ENCODE measurements at regions not wholly inside any gene's neighbourhood (a gene's known extent, or its start where the extent isn't known, plus 50 kb on each side); places are given as distances from the start of the nearest gene placed in this dataset.
"Not testable (repeated sequence)": the region's sequence is repeated elsewhere in the genome, so short reads cannot be mapped to it uniquely, and the experiment has no call there.

DNA sequence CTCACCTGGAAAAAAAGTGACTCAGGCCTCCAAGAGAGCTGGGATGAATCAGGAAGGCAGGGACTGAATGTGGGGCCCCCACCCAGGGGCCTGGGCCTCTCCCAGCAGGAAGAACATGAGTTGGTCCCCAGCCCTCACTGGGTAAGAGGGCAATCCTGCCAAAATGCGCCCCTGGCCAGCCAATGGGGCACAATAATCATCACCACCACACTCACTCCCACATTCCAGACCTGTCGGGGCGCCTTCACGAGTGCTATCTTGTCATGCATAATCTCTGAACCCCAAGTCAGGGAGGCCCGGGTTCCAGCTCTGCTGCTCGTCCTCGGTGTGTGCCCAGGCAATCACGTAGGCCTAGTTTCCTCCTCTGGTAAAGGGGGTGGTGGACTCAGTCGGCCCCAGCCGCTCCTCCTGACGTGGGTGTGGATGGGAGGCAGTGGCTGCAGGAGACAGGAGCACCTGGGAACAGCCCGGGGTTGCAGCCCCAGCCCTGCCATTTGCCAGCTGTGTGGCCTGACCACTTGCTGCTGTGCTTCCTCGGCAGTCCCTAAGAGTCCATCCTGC, 115.1 kb downstream of the CYP26B1 start:
- FAIRE-seq (no peak), DNase-seq (ENCODE audit: extremely low spot score, insufficient read length, low read depth) (no peak)

- FAIRE-seq: no peak
Observed at GRCh38 chr2:72031346-72032110, 116.1 kb downstream of the CYP26B1 start.

DNA sequence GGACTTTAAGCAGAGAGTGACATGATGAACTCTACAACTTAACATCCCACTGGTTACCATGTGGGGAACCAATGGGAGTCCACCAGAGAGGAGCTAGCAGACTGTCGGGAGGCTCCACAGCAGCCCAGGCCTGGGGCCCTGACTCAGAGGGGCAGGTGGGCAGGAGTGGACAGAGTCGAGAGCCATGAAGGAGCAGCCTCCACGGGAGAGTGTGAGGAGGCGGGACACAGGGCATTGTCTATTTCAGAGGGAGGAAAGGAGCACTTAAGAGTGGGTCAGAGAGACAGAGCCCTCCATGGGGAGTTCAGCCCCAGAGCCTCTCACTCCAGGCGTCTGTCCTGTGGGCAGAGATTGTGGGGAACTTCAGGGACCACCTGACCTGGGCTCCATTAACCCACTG, 118.7 kb downstream of the CYP26B1 start:
- FAIRE-seq: no peak
- DNase-seq (ENCODE audit: extremely low spot score, insufficient read length, low read depth): no peak

More at GRCh38 chr2:72031346-72032110, 116.1 kb downstream of the CYP26B1 start:
- DNase-seq (ENCODE audit: extremely low spot score, insufficient read length, low read depth): no peak

GRCh38 chr2:72028351-72028995, 119.2 kb downstream of the CYP26B1 start:
- DNase-seq (ENCODE audit: extremely low spot score, insufficient read length, low read depth) (no peak), FAIRE-seq (no peak)

DNA sequence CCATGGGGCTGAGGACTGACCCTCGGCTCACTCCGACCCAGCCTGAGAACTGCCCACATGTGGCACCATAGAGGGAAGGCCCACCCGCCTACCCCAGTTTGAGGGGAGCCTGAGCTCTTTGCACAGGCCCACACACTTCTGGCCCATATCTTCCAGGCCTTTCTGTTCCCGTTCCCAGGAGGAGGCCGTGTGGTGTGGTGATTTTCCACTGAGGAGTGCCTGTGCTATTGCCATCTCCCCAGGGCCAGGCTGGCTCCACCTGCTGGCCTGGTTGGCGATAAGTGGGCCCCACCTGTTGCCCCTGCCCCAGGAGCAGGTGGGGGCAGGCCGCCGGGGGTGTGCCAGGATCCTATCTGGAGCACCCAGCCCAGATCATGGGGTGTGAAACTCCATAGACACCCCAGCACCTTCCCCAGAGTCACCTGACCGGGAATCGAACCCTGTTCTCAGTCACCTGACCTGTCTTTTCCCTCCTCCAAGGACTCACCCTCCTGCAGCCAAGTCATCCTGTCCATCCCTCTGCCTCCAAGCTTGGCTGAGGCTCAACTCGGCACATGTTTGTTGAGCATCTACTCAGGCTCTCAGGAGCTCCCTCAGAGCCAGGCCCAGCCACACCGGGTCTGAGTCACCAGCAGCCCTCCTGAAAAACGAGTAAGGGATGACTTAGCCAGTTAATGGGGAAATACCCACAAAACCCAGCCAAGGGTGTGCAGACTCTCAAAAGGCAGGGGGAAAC, 120.1 kb downstream of the CYP26B1 start:
- DNase-seq (ENCODE audit: extremely low spot score, insufficient read length, low read depth) (no peak), FAIRE-seq (no peak)

DNA sequence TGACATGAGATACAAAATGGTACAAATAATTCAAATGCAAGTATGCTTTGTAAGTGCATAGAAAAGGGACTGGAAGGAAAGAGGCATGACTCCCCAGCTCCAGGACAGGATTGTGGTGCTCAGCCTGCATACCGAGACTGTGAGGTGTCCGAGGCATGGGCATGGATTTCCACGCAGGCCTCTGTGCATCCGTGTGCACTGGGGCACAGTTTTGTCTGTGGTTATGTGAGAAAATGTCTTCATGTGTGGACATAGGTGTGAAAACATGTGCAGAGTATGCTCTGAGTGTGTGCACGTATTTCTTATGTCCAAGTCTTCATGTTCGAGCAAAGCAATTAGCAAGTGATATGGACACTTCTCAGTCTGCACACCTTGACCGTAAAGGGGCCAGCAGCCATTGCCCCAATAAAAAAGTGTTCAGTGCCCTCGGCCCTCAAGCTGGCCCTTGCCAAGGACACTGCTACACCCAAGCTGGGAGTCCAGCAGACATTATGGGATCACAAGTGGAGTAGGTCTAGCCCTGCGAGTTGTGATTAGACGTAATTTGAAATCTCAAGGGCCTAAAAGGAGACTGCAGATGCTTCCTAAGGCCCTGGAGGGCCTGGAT, 120.7 kb downstream of the CYP26B1 start:
- DNase-seq (ENCODE audit: extremely low spot score, insufficient read length, low read depth) (no peak), FAIRE-seq (no peak)

DNA sequence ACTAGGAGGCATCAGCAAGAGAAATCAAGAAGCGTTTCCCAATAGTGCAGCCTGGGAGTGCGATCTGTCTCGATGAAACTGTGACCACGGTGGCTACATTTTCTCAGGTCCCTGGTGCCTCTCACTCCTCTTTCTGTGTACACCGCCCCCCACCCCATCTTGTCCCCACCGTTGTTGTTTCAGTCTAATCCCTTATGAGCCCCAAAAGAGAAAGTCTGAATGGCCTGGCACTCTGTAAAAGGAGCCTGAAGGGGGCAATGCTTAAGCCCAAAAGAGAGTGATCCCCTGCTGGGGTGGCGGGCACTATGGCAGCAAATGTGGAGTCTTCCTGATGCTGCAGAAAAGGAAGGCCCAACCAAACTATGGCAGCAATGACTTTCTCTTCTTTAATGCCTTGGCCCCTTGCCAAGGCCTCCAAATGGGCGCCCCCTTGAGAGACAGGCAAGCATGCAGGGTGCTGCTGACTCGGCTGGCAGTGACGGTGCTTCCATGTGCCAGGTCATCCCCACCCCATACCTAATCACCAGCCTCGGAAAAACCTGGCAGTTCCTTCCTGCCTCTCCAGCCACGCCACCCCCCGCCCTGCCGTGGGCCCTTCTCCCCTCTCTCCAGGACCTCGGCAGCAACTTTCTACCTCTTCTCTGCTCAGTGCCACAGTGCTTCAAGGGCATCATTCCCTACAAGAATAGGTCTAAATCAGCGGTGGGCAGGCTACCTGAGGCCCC, 123.0 kb downstream of the CYP26B1 start:
- FAIRE-seq: no peak
- DNase-seq (ENCODE audit: extremely low spot score, insufficient read length, low read depth): no peak

- no peak for FAIRE-seq
- DNase-seq (ENCODE audit: extremely low spot score, insufficient read length, low read depth): no peak
Observed at GRCh38 chr2:72023678-72024390, 123.8 kb downstream of the CYP26B1 start.

DNA sequence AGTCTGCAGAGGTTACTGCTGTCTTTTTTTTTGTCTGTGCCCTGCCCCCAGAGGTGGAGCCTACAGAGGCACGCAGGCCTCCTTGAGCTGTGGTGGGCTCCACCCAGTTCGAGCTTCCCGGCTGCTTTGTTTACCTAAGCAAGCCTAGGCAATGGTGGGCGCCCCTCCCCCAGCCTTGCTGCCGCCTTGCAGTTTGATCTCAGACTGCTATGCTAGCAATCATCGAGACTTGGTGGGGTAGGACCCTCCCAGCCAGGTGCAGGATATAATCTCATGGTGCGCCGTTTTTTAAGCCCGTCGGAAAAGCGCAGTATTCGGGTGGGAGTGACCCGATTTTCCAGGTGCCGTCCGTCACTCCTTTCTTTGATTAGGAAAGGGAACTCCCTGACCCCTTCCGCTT, 126.3 kb downstream of the CYP26B1 start:
- not testable (repeated sequence) for FAIRE-seq; DNase-seq (ENCODE audit: extremely low spot score, insufficient read length, low read depth)

GRCh38 chr2:72015266-72015665, 132.4 kb downstream of the CYP26B1 start:
- FAIRE-seq (no peak), DNase-seq (ENCODE audit: extremely low spot score, insufficient read length, low read depth) (no peak)

DNA sequence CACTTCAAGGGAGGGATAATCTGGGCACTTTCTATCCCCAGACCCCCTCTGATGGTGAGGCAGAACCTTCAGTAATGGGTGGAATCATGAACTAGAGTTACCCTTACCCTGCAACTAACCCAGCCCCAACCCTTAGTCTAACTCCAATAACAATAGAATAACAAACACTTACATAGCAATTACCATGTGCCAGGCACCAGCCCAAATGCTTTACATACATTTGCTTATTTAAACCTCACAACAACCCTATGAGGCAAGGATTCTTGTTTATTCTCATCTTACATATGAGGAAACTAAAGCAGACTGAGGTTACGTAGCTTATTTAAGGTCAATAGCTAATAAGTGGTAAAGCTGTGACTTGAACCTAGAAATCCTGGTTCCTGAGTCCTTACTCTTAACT, 132.8 kb downstream of the CYP26B1 start:
- FAIRE-seq (no peak), DNase-seq (ENCODE audit: extremely low spot score, insufficient read length, low read depth) (no peak)

DNA sequence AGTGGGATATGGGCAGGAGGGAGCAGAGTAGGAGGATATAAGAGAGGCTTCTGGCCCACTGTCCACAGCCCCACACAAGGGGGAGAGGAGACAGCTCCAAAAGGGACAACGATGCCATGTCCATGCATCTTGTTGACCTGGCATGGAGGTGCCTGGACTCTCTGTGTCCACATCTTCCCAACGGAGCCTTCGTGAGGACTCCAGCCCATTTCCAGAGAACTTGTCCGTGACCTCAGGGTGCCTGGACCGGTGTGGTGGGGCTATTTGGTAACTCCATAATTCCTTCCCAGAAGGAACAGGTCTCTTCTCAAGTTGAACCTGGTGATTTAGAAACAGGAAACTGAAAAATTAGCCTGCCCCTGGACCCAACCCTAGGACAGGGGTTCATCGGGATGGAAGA, 133.9 kb downstream of the CYP26B1 start:
- no peak for DNase-seq (ENCODE audit: extremely low spot score, insufficient read length, low read depth)
- no peak for FAIRE-seq

DNA sequence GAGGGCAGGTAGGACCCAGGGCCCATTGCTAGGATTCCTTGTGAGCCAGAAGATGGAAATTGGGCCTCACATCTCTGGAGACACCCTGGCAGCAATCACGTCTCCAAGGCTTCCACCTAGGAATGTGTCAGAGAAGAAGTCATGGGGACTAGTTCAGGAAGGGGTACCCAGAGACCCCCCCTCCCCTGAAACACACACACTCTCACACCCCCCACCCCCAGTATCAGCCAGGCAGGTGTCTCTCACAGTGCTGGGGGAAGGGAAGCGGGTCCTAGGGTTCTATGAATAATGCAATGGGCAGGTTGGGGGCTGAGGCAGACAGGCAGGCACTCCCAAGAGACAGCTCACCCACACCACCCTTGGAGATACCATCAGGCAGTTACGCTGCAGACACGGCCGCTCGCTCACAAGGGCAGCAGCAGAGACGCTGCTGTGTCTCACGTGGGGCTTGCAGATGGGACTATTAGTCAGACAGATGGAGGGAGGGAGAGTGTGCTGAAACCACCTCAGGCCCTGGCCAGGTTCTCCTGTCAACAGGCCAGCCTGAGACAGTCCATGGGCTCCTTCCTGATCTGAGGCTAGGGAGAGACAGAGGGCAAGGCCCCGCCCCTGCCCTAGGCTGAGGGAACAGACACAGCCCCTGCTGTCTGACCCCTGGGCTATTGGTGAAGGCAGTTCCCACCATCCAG, 134.6 kb downstream of the CYP26B1 start:
- FAIRE-seq (no peak), DNase-seq (ENCODE audit: extremely low spot score, insufficient read length, low read depth) (no peak)

- DNase-seq (ENCODE audit: extremely low spot score, insufficient read length, low read depth): no peak
- no peak for FAIRE-seq
Observed at GRCh38 chr2:72011791-72012190, 135.9 kb downstream of the CYP26B1 start.

- FAIRE-seq (no peak), DNase-seq (ENCODE audit: extremely low spot score, insufficient read length, low read depth) (no peak)
Observed at GRCh38 chr2:72011370-72011689, 136.3 kb downstream of the CYP26B1 start.

DNA sequence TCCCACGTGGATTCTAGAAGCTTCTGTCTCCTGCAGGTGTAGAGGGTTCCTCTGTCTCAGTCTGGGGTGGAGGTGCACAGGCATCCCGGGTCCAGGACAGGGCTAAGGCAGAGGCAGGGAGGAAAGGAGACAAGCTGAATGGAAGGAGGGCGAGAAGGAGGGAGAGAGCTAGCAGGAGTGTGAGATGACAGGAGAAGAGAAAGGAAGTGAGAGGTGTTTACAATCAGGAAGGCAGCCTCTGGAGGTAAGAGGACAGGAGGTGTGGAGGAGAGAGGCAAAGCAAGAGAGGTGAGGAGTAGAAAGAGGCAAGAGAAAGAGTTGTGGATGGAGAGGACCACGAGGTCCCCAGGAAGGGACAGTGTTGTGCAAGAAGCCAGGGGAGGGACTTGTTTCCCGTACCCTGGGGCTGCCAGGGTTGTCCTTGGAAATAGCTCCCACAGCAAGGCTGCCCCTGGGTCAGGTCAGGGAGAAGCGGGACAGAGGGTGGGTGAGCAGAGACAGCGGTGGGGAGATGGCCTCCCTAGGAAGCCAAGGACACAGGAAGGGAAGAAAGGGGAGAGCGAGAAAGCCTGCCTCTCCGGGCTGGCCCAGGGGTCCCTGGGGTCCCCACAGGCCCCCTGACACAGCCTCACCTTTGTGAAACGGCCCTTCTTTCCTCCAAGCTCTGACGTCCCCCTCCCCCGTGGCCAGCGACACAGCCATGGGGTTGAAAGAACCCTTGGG, 136.9 kb downstream of the CYP26B1 start:
- FAIRE-seq: no peak

DNA sequence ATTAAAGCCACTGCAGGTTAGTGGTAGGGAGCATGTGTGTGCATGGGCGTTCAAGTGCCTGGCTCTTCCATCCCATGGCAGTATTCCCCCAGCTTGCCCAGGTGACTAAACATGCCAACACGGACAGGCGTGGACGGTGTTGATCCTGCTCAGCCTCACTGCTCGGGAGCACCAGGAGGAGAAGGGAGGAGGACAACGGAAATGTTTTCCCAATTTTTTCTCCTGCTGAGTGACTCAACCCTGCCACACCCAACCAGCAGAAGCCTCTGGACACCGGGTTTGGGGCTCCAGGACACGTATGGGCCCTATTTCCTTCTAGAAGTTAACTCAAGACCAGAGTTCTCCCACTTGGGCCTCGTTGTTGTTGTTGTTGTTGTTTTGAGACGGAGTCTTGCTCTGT, 139.1 kb downstream of the CYP26B1 start:
- DNase-seq (ENCODE audit: extremely low spot score, insufficient read length, low read depth) (no peak), FAIRE-seq (no peak)

More for the DNA sequence above, 136.9 kb downstream of the CYP26B1 start:
- no peak for DNase-seq (ENCODE audit: extremely low spot score, insufficient read length, low read depth)

- FAIRE-seq (no peak), DNase-seq (ENCODE audit: extremely low spot score, insufficient read length, low read depth) (no peak)
Observed at GRCh38 chr2:72007402-72007801, 140.3 kb downstream of the CYP26B1 start.

Data from GM18507 (cell line).